Right lobe of liver (tissue), 4 donors: ENCODE measurements at regions not wholly inside any gene's neighbourhood (a gene's known extent, or its start where the extent isn't known, plus 50 kb on each side); places are given as distances from the start of the nearest gene placed in this dataset.

Experiments
- CTCF ChIP-seq, 4 donors: fragments of 200-600 bp in 3 of 4; fragments of 450-650 bp in 1 of 4; IDR thresholded peaks; one replicate each; pipeline versions ENCODE4 v1.5.1 to v1.8.0; 2016 to 2022; ENCODE audit warnings: antibody characterized with exemption in 4 of 4, mild to moderate bottlenecking in 2 of 4
- POLR2A ChIP-seq: fragments of 450-650 bp; IDR thresholded peaks from one replicate; pipeline ENCODE4 v1.6.1; 2017; ENCODE audit warnings: antibody characterized with exemption, mild to moderate bottlenecking
- donor health status: DM: no; HTN: no; CAD: no.
- donor health status: DM: no; HTN: no; CAD: no.
- donor health status: DM: no; HTN: yes; CAD: no.

GRCh38 chr3:43214616-43215015, 71.7 kb upstream of the SNRK start:
- TF ChIP-seq CTCF (IDR thresholded peaks at IDR 0.05) (no peak), POLR2A (no peak)
